Testis (tissue), 2 donors: ENCODE measurements at regions not wholly inside any gene's neighbourhood (a gene's known extent, or its start where the extent isn't known, plus 50 kb on each side); places are given as distances from the start of the nearest gene placed in this dataset.

Source experiments
- DNase-seq: peaks from one replicate; pipeline ENCODE4 v3.0.0-alpha.2; 2019
- H3K27ac ChIP-seq, 2 donors: fragments of 200-600 bp; sonication (generic); one replicate each; pipeline ENCODE4 v1.5.1; 2019
- H3K27me3 ChIP-seq: fragments of 200-600 bp; sonication (generic); one replicate; pipeline ENCODE4 v1.5.1; 2019
- H3K36me3 ChIP-seq: fragments of 200-600 bp; sonication (generic); one replicate; pipeline ENCODE4 v1.5.1; 2017; ENCODE audit warnings: low read depth; ENCODE audit errors: missing control alignments
- H3K4me1 ChIP-seq: fragments of 200-600 bp; sonication (generic); one replicate; pipeline ENCODE4 v1.5.1; 2019
- H3K4me3 ChIP-seq, 2 donors: fragments of 200-600 bp; sonication (generic); one replicate each; pipeline ENCODE4 v1.5.1; 2017 to 2019
- H3K9me3 ChIP-seq: fragments of 200-600 bp; sonication (generic); one replicate; pipeline ENCODE4 v1.5.1; 2017
- CTCF ChIP-seq, 3 experiments: fragments of 450-650 bp in 2 of 3; fragments of 200-600 bp in 1 of 3; sonication (generic) in 1 of 3; IDR thresholded peaks; one replicate each; pipeline ENCODE4 v1.5.1; 2016 to 2019; ENCODE audit warnings: antibody characterized with exemption in 3 of 3, mild to moderate bottlenecking in 2 of 3, moderate library complexity in 1 of 3
- POLR2A ChIP-seq: fragments of 450-650 bp; IDR thresholded peaks from one replicate; pipeline ENCODE4 v1.6.1; 2017; ENCODE audit warnings: antibody characterized with exemption, mild to moderate bottlenecking, moderate library complexity
- whole genome bisulfite sequencing, 2 donors: methylation state at CpG; one replicate each; pipeline ENCODE4 v1.1.5; 2018; 5-methylcytosine and 5-hydroxymethylcytosine counted together
- intact Hi-C: fragments of 100-400 bp; cut with DNase I; formaldehyde crosslinking; loops from one replicate; pipeline ENCODE4 v1.15.1; 2023; ENCODE audit warnings: low total_unique reads

GRCh38 chr13:54836273-54836672 lies 1807.7 kb downstream of the OLFM4 start:
- Histone ChIP-seq H3K4me1 (no peaks in the 10 kb centered on the region), H3K9me3 (no peaks in the 10 kb centered on the region), H3K27ac (no peak overlapping the region), H3K36me3 (no peaks in the 10 kb centered on the region), H3K27me3 (no peaks in the 10 kb centered on the region), H3K4me3 (no peak overlapping the region)
- no peak for DNase-seq
- intact Hi-C loops, result no loop called here
- TF ChIP-seq POLR2A (no peak), CTCF (IDR thresholded peaks at IDR 0.05) (no peak)
- 54 to 66% methylated on average over 4 of the region's 4 CpGs for WGBS, 2 donors

- Histone ChIP-seq H3K4me3 (no peak overlapping the region), H3K36me3 (no peaks in the 10 kb centered on the region), H3K27me3 (no peaks in the 10 kb centered on the region), H3K27ac (no peak overlapping the region), H3K4me1 (no peaks in the 10 kb centered on the region), H3K9me3 (no peaks in the 10 kb centered on the region)
- intact Hi-C loops, result no loop called here
- TF ChIP-seq POLR2A (no peak), CTCF (IDR thresholded peaks at IDR 0.05) (no peak)
- no peak for DNase-seq
Observed at GRCh38 chr13:54841682-54842081, 1813.1 kb downstream of the OLFM4 start.

GRCh38 chr13:54845351-54845965 lies 1816.8 kb downstream of the OLFM4 start:
- H3K9me3 ChIP-seq, result no peaks in the 10 kb centered on the region
- H3K27me3 ChIP-seq, result no peaks in the 10 kb centered on the region
- no peak overlapping the region for H3K27ac ChIP-seq
- no peak for DNase-seq
- 54 to 62% methylated on average over 6 of the region's 6 CpGs for WGBS, 2 donors
- intact Hi-C loops, result no loop called here
- H3K4me1 ChIP-seq, result no peaks in the 10 kb centered on the region
- no peak for TF ChIP-seq POLR2A
- no peak for TF ChIP-seq CTCF (IDR thresholded peaks at IDR 0.05)
- no peak overlapping the region for H3K4me3 ChIP-seq
- H3K36me3 ChIP-seq, result no peaks in the 10 kb centered on the region

- Histone ChIP-seq H3K27me3 (no peaks in the 10 kb centered on the region), H3K27ac (no peak overlapping the region), H3K4me1 (no peaks in the 10 kb centered on the region), H3K4me3 (no peak overlapping the region), H3K36me3 (no peaks in the 10 kb centered on the region), H3K9me3 (no peaks in the 10 kb centered on the region)
- intact Hi-C loops, result no loop called here
- TF ChIP-seq POLR2A (no peak), CTCF (IDR thresholded peaks at IDR 0.05) (no peak)
- no peak for DNase-seq
Observed at GRCh38 chr13:54852831-54853230, 1824.2 kb downstream of the OLFM4 start.

GRCh38 chr13:54859827-54860226 lies 1831.2 kb downstream of the OLFM4 start:
- Histone ChIP-seq H3K4me1 (no peaks in the 10 kb centered on the region), H3K4me3 (no peak overlapping the region), H3K36me3 (no peaks in the 10 kb centered on the region), H3K27ac (no peak overlapping the region), H3K27me3 (no peaks in the 10 kb centered on the region), H3K9me3 (no peaks in the 10 kb centered on the region)
- TF ChIP-seq CTCF (IDR thresholded peaks at IDR 0.05) (no peak), POLR2A (no peak)
- intact Hi-C loops, result no loop called here
- no peak for DNase-seq
- 72 to 80% methylated on average over 1 of the region's 1 CpG for WGBS, 2 donors
